ENCODE measurements at regions not wholly inside any gene's neighbourhood (a gene's known extent, or its start where the extent isn't known, plus 50 kb on each side); places are given as distances from the start of the nearest gene placed in this dataset.

DNA sequence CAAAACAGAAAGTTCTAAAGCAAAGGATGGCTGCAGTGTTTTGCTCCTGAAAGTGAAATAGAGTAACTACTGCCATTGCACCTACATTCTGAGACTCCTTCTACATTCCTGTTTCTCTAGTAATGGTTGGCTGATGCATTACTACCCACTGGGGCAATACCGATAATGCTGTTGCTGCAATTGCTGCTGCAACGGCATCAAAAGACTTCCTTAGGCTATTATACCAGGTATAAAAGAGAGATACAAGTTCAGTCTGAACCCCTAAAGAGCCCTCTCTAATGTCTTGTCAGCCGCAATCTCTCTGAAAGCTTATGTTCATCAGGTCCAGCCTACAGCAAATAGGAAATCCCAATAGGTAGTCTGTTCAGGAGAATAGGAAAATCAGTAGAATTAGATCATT is 338.4 kb downstream of the PABPC4L start:
- Histone ChIP-seq H3K4me3 (no peak overlapping the region), H3K4me1 (no peaks in the 10 kb centered on the region), H3K9me3 (no peaks in the 10 kb centered on the region), H3K27me3 (no peaks in the 10 kb centered on the region), H3K27ac (no peak overlapping the region), H3K36me3 (no peaks in the 10 kb centered on the region)
- TF ChIP-seq, protein P1, sequence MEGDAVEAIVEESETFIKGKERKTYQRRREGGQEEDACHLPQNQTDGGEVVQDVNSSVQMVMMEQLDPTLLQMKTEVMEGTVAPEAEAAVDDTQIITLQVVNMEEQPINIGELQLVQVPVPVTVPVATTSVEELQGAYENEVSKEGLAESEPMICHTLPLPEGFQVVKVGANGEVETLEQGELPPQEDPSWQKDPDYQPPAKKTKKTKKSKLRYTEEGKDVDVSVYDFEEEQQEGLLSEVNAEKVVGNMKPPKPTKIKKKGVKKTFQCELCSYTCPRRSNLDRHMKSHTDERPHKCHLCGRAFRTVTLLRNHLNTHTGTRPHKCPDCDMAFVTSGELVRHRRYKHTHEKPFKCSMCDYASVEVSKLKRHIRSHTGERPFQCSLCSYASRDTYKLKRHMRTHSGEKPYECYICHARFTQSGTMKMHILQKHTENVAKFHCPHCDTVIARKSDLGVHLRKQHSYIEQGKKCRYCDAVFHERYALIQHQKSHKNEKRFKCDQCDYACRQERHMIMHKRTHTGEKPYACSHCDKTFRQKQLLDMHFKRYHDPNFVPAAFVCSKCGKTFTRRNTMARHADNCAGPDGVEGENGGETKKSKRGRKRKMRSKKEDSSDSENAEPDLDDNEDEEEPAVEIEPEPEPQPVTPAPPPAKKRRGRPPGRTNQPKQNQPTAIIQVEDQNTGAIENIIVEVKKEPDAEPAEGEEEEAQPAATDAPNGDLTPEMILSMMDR (IDR thresholded peaks at IDR 0.05) = no peak
- TF ChIP-seq EP300 (IDR thresholded peaks at IDR 0.05; ENCODE audit: low read depth) (no peak), POLR2A (IDR thresholded peaks at IDR 0.05) (no peak), POLR2AphosphoS5 (IDR thresholded peaks at IDR 0.05) (no peak)
- DNase-seq = no peak
- intact Hi-C loops (cut with DNase I; ENCODE audit: low total_unique reads) (no loop called here), in situ Hi-C loops (cut with MboI; ENCODE audit: low pct_ligation_motif_present in 1 of 4, low pct_unique_long_range_greater_than_20kb in 1 of 4, low sequenced_read_pairs in 3 of 4) (no loop called here)
- 83 to 89% methylated on average over 2 to 3 of the region's 3 CpGs for WGBS, 2 donors (ENCODE audit: low coverage in 1 of 2)

DNA sequence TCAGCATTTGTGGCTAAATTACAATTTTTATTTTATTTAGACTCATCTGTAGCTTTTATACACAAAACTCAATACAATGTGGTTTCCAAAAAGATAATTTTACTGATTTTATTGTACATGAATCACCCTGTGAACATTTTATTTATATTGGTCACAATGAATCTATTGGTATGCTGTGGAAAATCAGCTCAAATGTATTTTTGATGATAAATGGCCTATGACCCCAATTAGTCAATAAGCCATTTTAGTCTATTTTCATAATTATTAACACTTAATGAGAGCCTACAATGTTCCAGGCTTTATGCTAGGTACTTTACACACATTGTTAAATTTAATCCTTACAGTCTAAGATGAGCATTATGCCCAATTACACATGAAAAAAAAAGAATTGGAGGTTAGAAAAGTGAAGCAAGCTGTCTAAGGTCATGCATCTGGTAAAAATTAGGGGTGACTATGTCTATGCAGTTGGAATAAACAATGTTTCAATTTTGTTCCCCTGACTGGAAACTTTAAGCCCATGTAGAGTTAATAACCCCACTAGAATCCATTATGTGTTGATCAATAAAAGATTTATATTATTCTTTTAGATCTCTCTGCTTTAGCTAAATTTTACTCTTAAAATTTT is 344.7 kb downstream of the PABPC4L start:
- H3K27me3 ChIP-seq = no peaks in the 10 kb centered on the region
- no peak for TF ChIP-seq EP300 (IDR thresholded peaks at IDR 0.05; ENCODE audit: low read depth)
- no peak for TF ChIP-seq POLR2AphosphoS5 (IDR thresholded peaks at IDR 0.05)
- TF ChIP-seq, protein P1 (IDR thresholded peaks at IDR 0.05) = no peak
- no peak for TF ChIP-seq POLR2A (IDR thresholded peaks at IDR 0.05)
- H3K27ac ChIP-seq = no peak overlapping the region
- in situ Hi-C loops (cut with MboI; ENCODE audit: low pct_ligation_motif_present in 1 of 4, low pct_unique_long_range_greater_than_20kb in 1 of 4, low sequenced_read_pairs in 3 of 4) (no loop called here), intact Hi-C loops (cut with DNase I; ENCODE audit: low total_unique reads) (no loop called here)
- H3K4me1 ChIP-seq = no peaks in the 10 kb centered on the region
- no peak for DNase-seq
- H3K4me3 ChIP-seq = no peak overlapping the region
- H3K36me3 ChIP-seq = no peaks in the 10 kb centered on the region
- H3K9me3 ChIP-seq = no peaks in the 10 kb centered on the region

DNA sequence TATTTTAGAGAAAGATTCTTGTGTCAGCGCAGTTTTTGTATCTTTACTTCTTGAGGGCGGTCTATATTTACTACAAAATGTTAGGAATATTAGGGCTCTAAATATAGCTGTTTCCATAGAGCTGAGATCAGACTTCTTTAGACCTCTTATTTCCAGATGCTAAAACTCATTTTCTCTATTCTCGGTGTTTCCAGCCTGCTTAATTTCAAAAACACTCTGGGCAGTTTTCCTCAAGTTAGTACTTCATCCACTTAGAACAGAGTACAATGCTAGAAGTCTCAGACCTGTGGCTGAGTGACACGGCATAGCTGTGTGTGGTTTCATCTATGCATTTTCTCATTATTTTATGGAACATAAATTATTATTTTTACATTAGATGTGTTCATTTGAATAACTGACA is 346.6 kb downstream of the PABPC4L start:
- WGBS, 2 donors (ENCODE audit: low coverage in 1 of 2) = 86% methylated on average over 4 of the region's 4 CpGs
- TF ChIP-seq, protein P1 (IDR thresholded peaks at IDR 0.05) = no peak
- TF ChIP-seq EP300 (IDR thresholded peaks at IDR 0.05; ENCODE audit: low read depth) (no peak), POLR2AphosphoS5 (IDR thresholded peaks at IDR 0.05) (no peak), POLR2A (IDR thresholded peaks at IDR 0.05) (no peak)

DNA sequence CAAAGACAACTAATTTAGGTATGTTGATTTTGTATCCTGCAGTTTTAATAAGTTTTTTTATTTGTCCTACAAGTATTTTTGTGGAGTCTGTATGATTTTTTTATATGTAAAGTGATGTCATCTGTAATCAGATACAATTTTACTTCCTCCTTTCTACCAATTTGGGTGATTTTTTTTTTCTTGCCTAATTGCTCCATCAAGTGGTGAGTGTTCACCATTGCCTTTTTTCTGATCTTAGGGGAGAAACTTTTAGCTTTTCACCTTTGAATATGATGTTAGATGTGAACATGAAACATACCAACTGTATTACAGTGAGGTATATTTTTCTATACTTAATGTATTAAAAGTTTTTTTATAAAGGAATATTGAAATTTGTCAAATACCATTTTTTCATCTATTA is 362.3 kb downstream of the PABPC4L start:
- no peak for DNase-seq
- no peak overlapping the region for H3K27ac ChIP-seq
- in situ Hi-C loops (cut with MboI; ENCODE audit: low pct_ligation_motif_present in 1 of 4, low pct_unique_long_range_greater_than_20kb in 1 of 4, low sequenced_read_pairs in 3 of 4) = no loop called here

More for the DNA sequence above, 346.6 kb downstream of the PABPC4L start:
- in situ Hi-C loops (cut with MboI; ENCODE audit: low pct_ligation_motif_present in 1 of 4, low pct_unique_long_range_greater_than_20kb in 1 of 4, low sequenced_read_pairs in 3 of 4) = no loop called here
- Histone ChIP-seq H3K4me1 (no peaks in the 10 kb centered on the region), H3K9me3 (no peaks in the 10 kb centered on the region), H3K4me3 (no peak overlapping the region), H3K36me3 (no peaks in the 10 kb centered on the region), H3K27ac (no peak overlapping the region), H3K27me3 (no peaks in the 10 kb centered on the region)
- intact Hi-C loops (cut with DNase I; ENCODE audit: low total_unique reads) = no loop called here
- no peak for DNase-seq

More for the DNA sequence above, 362.3 kb downstream of the PABPC4L start:
- Histone ChIP-seq H3K9me3 (peaks cover 0 to 22% of the 10 kb centered on the region in 2 donors), H3K4me1 (no peaks in the 10 kb centered on the region), H3K27me3 (no peaks in the 10 kb centered on the region), H3K36me3 (no peaks in the 10 kb centered on the region), H3K4me3 (no peak overlapping the region)
- intact Hi-C loops (cut with DNase I; ENCODE audit: low total_unique reads) = no loop called here
- TF ChIP-seq EP300 (IDR thresholded peaks at IDR 0.05; ENCODE audit: low read depth) = no peak
- TF ChIP-seq POLR2AphosphoS5 (IDR thresholded peaks at IDR 0.05) = no peak
- TF ChIP-seq, protein P1 (IDR thresholded peaks at IDR 0.05) = no peak
- TF ChIP-seq POLR2A (IDR thresholded peaks at IDR 0.05) = no peak
